ENCODE measurements at regions not wholly inside any gene's neighbourhood (a gene's known extent, or its start where the extent isn't known, plus 50 kb on each side); places are given as distances from the start of the nearest gene placed in this dataset.
"Not testable (repeated sequence)": the region's sequence is repeated elsewhere in the genome, so short reads cannot be mapped to it uniquely, and the experiment has no call there.

GRCh38 chr5:88085462-88085861 lies 183.2 kb downstream of the TMEM161B start:
- CTCF ChIA-PET = no interaction called here
- Histone ChIP-seq H3K36me3 (ENCODE audit: control insufficient read depth in 2 of 2, extremely low read depth in 1 of 2, insufficient read depth in 1 of 2, low read length in 1 of 2) (no peaks in the 10 kb centered on the region), H3K27me3 (replicated peaks in 1 of 2; ENCODE audit: control insufficient read depth in 2 of 2, extremely low read depth in 1 of 2, insufficient read depth in 2 of 2, low read length in 1 of 2) (no peaks in the 10 kb centered on the region), H3K9me3 (no peaks in the 10 kb centered on the region), H3K4me3 (ENCODE audit: control insufficient read depth in 1 of 2, extremely low read depth in 1 of 2, low read length in 1 of 2) (no peak overlapping the region), H3K4me1 (ENCODE audit: control insufficient read depth in 1 of 2, extremely low read depth in 1 of 2, insufficient read depth in 2 of 2, low read length in 2 of 2) (no peaks in the 10 kb centered on the region), H3K27ac (ENCODE audit: low read length) (no peak overlapping the region)
- Mint-ChIP-seq H3K4me3 (no peak overlapping the region), H3K36me3 (no peaks in the 10 kb centered on the region), H3K4me1 (no peaks in the 10 kb centered on the region), H3K9me3 (no peaks in the 10 kb centered on the region), H3K27me3 (peaks cover 14% of the 10 kb centered on the region in 2 donors), H3K27ac (no peak overlapping the region)
- ATAC-seq (replicated peaks in 1 of 4) (no peak), DNase-seq (no peak)
- no CpG with 5 or more reads among the region's 5 CpGs for WGBS (ENCODE audit: insufficient coverage)
- POLR2A ChIA-PET = no interaction called here

- Mint-ChIP-seq H3K4me1 (no peaks in the 10 kb centered on the region), H3K9me3 (peaks cover 4 to 7% (median 4%) of the 10 kb centered on the region in 3 donors), H3K36me3 (no peaks in the 10 kb centered on the region), H3K27ac (no peak overlapping the region), H3K27me3 (peaks cover 2 to 8% of the 10 kb centered on the region in 2 donors), H3K4me3 (no peak overlapping the region)
- Histone ChIP-seq H3K4me1 (ENCODE audit: control insufficient read depth in 1 of 2, extremely low read depth in 1 of 2, insufficient read depth in 2 of 2, low read length in 2 of 2) (no peaks in the 10 kb centered on the region), H3K27me3 (replicated peaks in 1 of 2; ENCODE audit: control insufficient read depth in 2 of 2, extremely low read depth in 1 of 2, insufficient read depth in 2 of 2, low read length in 1 of 2) (no peaks in the 10 kb centered on the region), H3K4me3 (ENCODE audit: control insufficient read depth in 1 of 2, extremely low read depth in 1 of 2, low read length in 1 of 2) (no peak overlapping the region), H3K36me3 (ENCODE audit: control insufficient read depth in 2 of 2, extremely low read depth in 1 of 2, insufficient read depth in 1 of 2, low read length in 1 of 2) (no peaks in the 10 kb centered on the region), H3K9me3 (no peaks in the 10 kb centered on the region), H3K27ac (ENCODE audit: low read length) (no peak overlapping the region)
- ChIA-PET POLR2A (no interaction called here), CTCF (no interaction called here)
- no peak for ATAC-seq (replicated peaks in 1 of 4)
- DNase-seq = no peak
Measured at GRCh38 chr5:88081877-88082276, 186.8 kb downstream of the TMEM161B start.

GRCh38 chr5:88063813-88064212 lies 204.8 kb downstream of the TMEM161B start:
- CTCF ChIA-PET = no interaction called here
- H3K36me3 Mint-ChIP-seq = no peaks in the 10 kb centered on the region
- H3K9me3 Mint-ChIP-seq = peaks cover 13 to 22% (median 16%) of the 10 kb centered on the region in 3 donors
- no peaks in the 10 kb centered on the region for H3K36me3 ChIP-seq (ENCODE audit: control insufficient read depth in 2 of 2, extremely low read depth in 1 of 2, insufficient read depth in 1 of 2, low read length in 1 of 2)
- no peak overlapping the region for H3K4me3 ChIP-seq (ENCODE audit: control insufficient read depth in 1 of 2, extremely low read depth in 1 of 2, low read length in 1 of 2)
- ATAC-seq (replicated peaks in 1 of 4) (no peak), DNase-seq (no peak)
- no peaks in the 10 kb centered on the region for H3K27me3 ChIP-seq (replicated peaks in 1 of 2; ENCODE audit: control insufficient read depth in 2 of 2, extremely low read depth in 1 of 2, insufficient read depth in 2 of 2, low read length in 1 of 2)
- no peak overlapping the region for H3K27ac ChIP-seq (ENCODE audit: low read length)
- H3K4me1 Mint-ChIP-seq = no peaks in the 10 kb centered on the region
- no peaks in the 10 kb centered on the region for H3K9me3 ChIP-seq
- H3K4me3 Mint-ChIP-seq = no peak overlapping the region
- peaks cover 0 to 4% of the 10 kb centered on the region in 2 donors for H3K27me3 Mint-ChIP-seq
- no peak overlapping the region for H3K27ac Mint-ChIP-seq
- H3K4me1 ChIP-seq (ENCODE audit: control insufficient read depth in 1 of 2, extremely low read depth in 1 of 2, insufficient read depth in 2 of 2, low read length in 2 of 2) = no peaks in the 10 kb centered on the region
- POLR2A ChIA-PET = no interaction called here

GRCh38 chr5:88060194-88060593 lies 208.5 kb downstream of the TMEM161B start:
- peaks cover 0 to 4% of the 10 kb centered on the region in 2 donors for H3K27me3 Mint-ChIP-seq
- H3K27ac ChIP-seq (ENCODE audit: low read length) = no peak overlapping the region
- DNase-seq = no peak
- CTCF ChIA-PET = no interaction called here
- no peak overlapping the region for H3K4me3 Mint-ChIP-seq
- H3K4me3 ChIP-seq (ENCODE audit: control insufficient read depth in 1 of 2, extremely low read depth in 1 of 2, low read length in 1 of 2) = no peak overlapping the region
- no peaks in the 10 kb centered on the region for H3K36me3 Mint-ChIP-seq
- no peaks in the 10 kb centered on the region for H3K4me1 ChIP-seq (ENCODE audit: control insufficient read depth in 1 of 2, extremely low read depth in 1 of 2, insufficient read depth in 2 of 2, low read length in 2 of 2)
- POLR2A ChIA-PET = interaction anchor here in 1 of 2 donors (0.6 kb wide), 1 partner anchor 18 kb away, joined by 8 read pairs; no protein-coding TSS in a partner anchor
- no peaks in the 10 kb centered on the region for H3K27me3 ChIP-seq (replicated peaks in 1 of 2; ENCODE audit: control insufficient read depth in 2 of 2, extremely low read depth in 1 of 2, insufficient read depth in 2 of 2, low read length in 1 of 2)
- no peaks in the 10 kb centered on the region for H3K4me1 Mint-ChIP-seq
- peaks cover 13 to 22% (median 16%) of the 10 kb centered on the region in 3 donors for H3K9me3 Mint-ChIP-seq
- H3K9me3 ChIP-seq = no peaks in the 10 kb centered on the region
- no peak overlapping the region for H3K27ac Mint-ChIP-seq
- no CpG with 5 or more reads among the region's 3 CpGs for WGBS (ENCODE audit: insufficient coverage)
- no peaks in the 10 kb centered on the region for H3K36me3 ChIP-seq (ENCODE audit: control insufficient read depth in 2 of 2, extremely low read depth in 1 of 2, insufficient read depth in 1 of 2, low read length in 1 of 2)
- no peak for ATAC-seq (replicated peaks in 1 of 4)

GRCh38 chr5:88058625-88059024 lies 210.0 kb downstream of the TMEM161B start:
- Histone ChIP-seq H3K9me3 (no peaks in the 10 kb centered on the region), H3K27ac (ENCODE audit: low read length) (no peak overlapping the region), H3K27me3 (replicated peaks in 1 of 2; ENCODE audit: control insufficient read depth in 2 of 2, extremely low read depth in 1 of 2, insufficient read depth in 2 of 2, low read length in 1 of 2) (no peaks in the 10 kb centered on the region), H3K4me3 (ENCODE audit: control insufficient read depth in 1 of 2, extremely low read depth in 1 of 2, low read length in 1 of 2) (no peak overlapping the region), H3K4me1 (ENCODE audit: control insufficient read depth in 1 of 2, extremely low read depth in 1 of 2, insufficient read depth in 2 of 2, low read length in 2 of 2) (no peaks in the 10 kb centered on the region), H3K36me3 (ENCODE audit: control insufficient read depth in 2 of 2, extremely low read depth in 1 of 2, insufficient read depth in 1 of 2, low read length in 1 of 2) (no peaks in the 10 kb centered on the region)
- DNase-seq = no peak
- no peak overlapping the region for H3K4me3 Mint-ChIP-seq
- H3K9me3 Mint-ChIP-seq = peaks cover 13 to 22% (median 21%) of the 10 kb centered on the region in 3 donors
- no peaks in the 10 kb centered on the region for H3K27me3 Mint-ChIP-seq
- no peak for ATAC-seq (replicated peaks in 1 of 4)
- ChIA-PET POLR2A (no interaction called here), CTCF (no interaction called here)
- H3K36me3 Mint-ChIP-seq = no peaks in the 10 kb centered on the region
- no CpG with 5 or more reads among the region's 1 CpG for WGBS (ENCODE audit: insufficient coverage)
- no peaks in the 10 kb centered on the region for H3K4me1 Mint-ChIP-seq
- H3K27ac Mint-ChIP-seq = no peak overlapping the region

- H3K36me3 Mint-ChIP-seq; CTCF ChIA-PET; H3K27ac ChIP-seq (ENCODE audit: low read length); H3K4me1 Mint-ChIP-seq; H3K4me3 ChIP-seq (ENCODE audit: control insufficient read depth in 1 of 2, extremely low read depth in 1 of 2, low read length in 1 of 2); H3K27ac Mint-ChIP-seq; DNase-seq; H3K27me3 ChIP-seq (replicated peaks in 1 of 2; ENCODE audit: control insufficient read depth in 2 of 2, extremely low read depth in 1 of 2, insufficient read depth in 2 of 2, low read length in 1 of 2); H3K9me3 ChIP-seq; H3K4me1 ChIP-seq (ENCODE audit: control insufficient read depth in 1 of 2, extremely low read depth in 1 of 2, insufficient read depth in 2 of 2, low read length in 2 of 2); H3K36me3 ChIP-seq (ENCODE audit: control insufficient read depth in 2 of 2, extremely low read depth in 1 of 2, insufficient read depth in 1 of 2, low read length in 1 of 2); H3K4me3 Mint-ChIP-seq; ATAC-seq (replicated peaks in 1 of 4); H3K27me3 Mint-ChIP-seq; H3K9me3 Mint-ChIP-seq: not testable (repeated sequence)
- WGBS (ENCODE audit: insufficient coverage) = 84% methylated on average over 19 of the region's 26 CpGs
- POLR2A ChIA-PET = interaction anchor here in 1 of 2 donors (0.5 kb wide), 1 partner anchor 439 kb away, joined by 3 read pairs; no protein-coding TSS in a partner anchor
Measured at GRCh38 chr5:88052468-88052867, 216.2 kb downstream of the TMEM161B start.

- H3K36me3 Mint-ChIP-seq = no peaks in the 10 kb centered on the region
- POLR2A ChIA-PET = no interaction called here
- Histone ChIP-seq H3K4me1 (ENCODE audit: control insufficient read depth in 1 of 2, extremely low read depth in 1 of 2, insufficient read depth in 2 of 2, low read length in 2 of 2) (no peaks in the 10 kb centered on the region), H3K4me3 (ENCODE audit: control insufficient read depth in 1 of 2, extremely low read depth in 1 of 2, low read length in 1 of 2) (no peak overlapping the region), H3K27ac (ENCODE audit: low read length) (no peak overlapping the region), H3K36me3 (ENCODE audit: control insufficient read depth in 2 of 2, extremely low read depth in 1 of 2, insufficient read depth in 1 of 2, low read length in 1 of 2) (no peaks in the 10 kb centered on the region), H3K9me3 (no peaks in the 10 kb centered on the region), H3K27me3 (replicated peaks in 1 of 2; ENCODE audit: control insufficient read depth in 2 of 2, extremely low read depth in 1 of 2, insufficient read depth in 2 of 2, low read length in 1 of 2) (no peaks in the 10 kb centered on the region)
- H3K4me3 Mint-ChIP-seq = no peak overlapping the region
- WGBS (ENCODE audit: insufficient coverage) = no CpG with 5 or more reads among the region's 2 CpGs
- H3K4me1 Mint-ChIP-seq = no peaks in the 10 kb centered on the region
- DNase-seq = no peak
- H3K9me3 Mint-ChIP-seq = peaks cover 0 to 4% (median 0%) of the 10 kb centered on the region in 3 donors
- no peak overlapping the region for H3K27ac Mint-ChIP-seq
- CTCF ChIA-PET = interaction anchor here in 1 of 2 donors (0.6 kb wide), 1 partner anchor 1213 kb away, joined by 3 read pairs; no protein-coding TSS in a partner anchor
- no peak for ATAC-seq (replicated peaks in 1 of 4)
- peaks cover 3 to 5% of the 10 kb centered on the region in 2 donors for H3K27me3 Mint-ChIP-seq
Measured at GRCh38 chr5:88051148-88051547, 217.5 kb downstream of the TMEM161B start.
